ENCODE measurements at regions not wholly inside any gene's neighbourhood (a gene's known extent, or its start where the extent isn't known, plus 50 kb on each side); places are given as distances from the start of the nearest gene placed in this dataset.

- TF ChIP-seq POLR2A (IDR thresholded peaks at IDR 0.05; ENCODE audit: low read depth) (no peak), EP300 (IDR thresholded peaks at IDR 0.05) (no peak)
Observed at GRCh38 chr4:32254216-32254615, 1534.0 kb downstream of the PCDH7 start.
